ENCODE measurements at regions not wholly inside any gene's neighbourhood (a gene's known extent, or its start where the extent isn't known, plus 50 kb on each side); places are given as distances from the start of the nearest gene placed in this dataset.

DNA sequence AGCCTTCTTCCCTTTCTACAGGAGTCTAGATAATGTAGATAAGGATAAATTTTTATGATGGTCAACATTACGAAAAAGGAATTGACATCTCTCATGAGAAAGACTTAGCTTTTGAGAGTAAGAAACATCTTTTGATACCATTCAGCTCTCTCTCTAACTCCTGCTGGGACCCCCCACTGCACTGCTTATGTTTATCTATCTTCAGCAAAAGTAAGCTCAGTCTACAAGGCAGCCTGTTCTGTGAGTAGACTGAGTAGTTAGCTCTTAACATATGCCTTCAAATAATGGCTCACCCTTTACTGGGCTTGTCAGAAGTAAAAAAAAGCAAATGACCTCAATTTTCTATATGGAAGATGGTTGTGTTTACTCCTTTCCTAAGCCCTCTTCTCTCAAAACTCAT is 372.2 kb upstream of the CDH11 start:
- no peaks in the 10 kb centered on the region for H3K9me3 ChIP-seq
- no peak for DNase-seq (ENCODE audit: extremely low spot score in 2 of 2)
- no peaks in the 10 kb centered on the region for H3K27me3 ChIP-seq
- H3K4me1 ChIP-seq: no peaks in the 10 kb centered on the region
- no peaks in the 10 kb centered on the region for H3K36me3 ChIP-seq
- intact Hi-C loops (cut with DNase I): no loop called here
- H3K4me3 ChIP-seq: no peak overlapping the region
- H3K27ac ChIP-seq: no peak overlapping the region
- TF ChIP-seq POLR2A (IDR thresholded peaks at IDR 0.05): no peak
- TF ChIP-seq, protein P1, sequence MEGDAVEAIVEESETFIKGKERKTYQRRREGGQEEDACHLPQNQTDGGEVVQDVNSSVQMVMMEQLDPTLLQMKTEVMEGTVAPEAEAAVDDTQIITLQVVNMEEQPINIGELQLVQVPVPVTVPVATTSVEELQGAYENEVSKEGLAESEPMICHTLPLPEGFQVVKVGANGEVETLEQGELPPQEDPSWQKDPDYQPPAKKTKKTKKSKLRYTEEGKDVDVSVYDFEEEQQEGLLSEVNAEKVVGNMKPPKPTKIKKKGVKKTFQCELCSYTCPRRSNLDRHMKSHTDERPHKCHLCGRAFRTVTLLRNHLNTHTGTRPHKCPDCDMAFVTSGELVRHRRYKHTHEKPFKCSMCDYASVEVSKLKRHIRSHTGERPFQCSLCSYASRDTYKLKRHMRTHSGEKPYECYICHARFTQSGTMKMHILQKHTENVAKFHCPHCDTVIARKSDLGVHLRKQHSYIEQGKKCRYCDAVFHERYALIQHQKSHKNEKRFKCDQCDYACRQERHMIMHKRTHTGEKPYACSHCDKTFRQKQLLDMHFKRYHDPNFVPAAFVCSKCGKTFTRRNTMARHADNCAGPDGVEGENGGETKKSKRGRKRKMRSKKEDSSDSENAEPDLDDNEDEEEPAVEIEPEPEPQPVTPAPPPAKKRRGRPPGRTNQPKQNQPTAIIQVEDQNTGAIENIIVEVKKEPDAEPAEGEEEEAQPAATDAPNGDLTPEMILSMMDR (IDR thresholded peaks at IDR 0.05): no peak

DNA sequence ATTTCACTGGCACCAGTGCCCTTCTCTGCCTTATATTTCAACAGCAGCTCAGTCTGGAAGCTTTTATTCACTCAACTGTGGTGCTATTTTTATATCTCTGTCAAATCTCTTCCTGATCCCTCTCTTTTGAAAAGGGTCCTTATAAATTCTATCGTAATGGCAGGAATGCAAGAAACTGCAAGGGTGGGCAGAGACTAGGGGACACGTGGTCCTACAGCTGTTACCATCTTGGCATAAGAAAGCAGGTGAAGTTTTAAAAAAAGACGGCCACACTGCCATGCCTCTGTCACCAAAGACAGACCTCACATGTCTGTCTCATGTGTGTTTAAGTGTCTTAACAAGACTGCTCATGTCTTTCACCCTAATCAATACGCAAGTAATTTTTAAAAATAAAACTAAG is 368.4 kb upstream of the CDH11 start:
- no peaks in the 10 kb centered on the region for H3K4me1 ChIP-seq
- H3K27ac ChIP-seq: no peak overlapping the region
- no peak for DNase-seq (ENCODE audit: extremely low spot score in 2 of 2)
- TF ChIP-seq POLR2AphosphoS5 (IDR thresholded peaks at IDR 0.05; ENCODE audit: insufficient read depth in 1 of 2, low read depth in 1 of 2) (no peak), POLR2A (IDR thresholded peaks at IDR 0.05) (no peak)
- TF ChIP-seq, protein P1 (IDR thresholded peaks at IDR 0.05): no peak
- H3K9me3 ChIP-seq: no peaks in the 10 kb centered on the region
- no peaks in the 10 kb centered on the region for H3K27me3 ChIP-seq
- H3K4me3 ChIP-seq: no peak overlapping the region
- H3K36me3 ChIP-seq: no peaks in the 10 kb centered on the region
- intact Hi-C loops (cut with DNase I): no loop called here

DNA sequence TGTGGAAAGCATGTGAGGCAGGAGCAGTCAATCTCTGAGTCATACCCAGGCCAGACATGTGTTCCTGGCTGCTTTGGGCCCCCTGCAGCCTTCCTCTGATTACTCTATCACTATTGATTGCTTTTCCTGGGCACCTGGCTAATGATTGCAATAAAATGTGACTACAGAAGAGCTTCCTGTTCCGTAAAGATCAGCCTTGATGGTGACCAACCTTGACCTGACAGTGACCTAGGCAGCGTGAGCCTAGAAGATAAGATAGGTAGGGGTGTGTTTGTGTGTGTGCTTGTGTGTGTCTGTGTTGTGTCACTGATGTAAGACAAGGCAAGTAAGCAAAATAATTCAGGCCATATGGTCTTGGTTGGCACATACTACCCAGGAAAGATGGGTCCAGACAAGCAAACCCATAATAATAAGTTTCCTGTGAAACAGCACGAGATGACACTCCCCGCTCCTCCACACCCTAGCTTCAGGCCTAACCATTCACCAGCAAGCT is 367.7 kb upstream of the CDH11 start:
- Histone ChIP-seq H3K36me3 (no peaks in the 10 kb centered on the region), H3K4me3 (no peak overlapping the region), H3K4me1 (no peaks in the 10 kb centered on the region), H3K9me3 (no peaks in the 10 kb centered on the region), H3K27ac (no peak overlapping the region), H3K27me3 (no peaks in the 10 kb centered on the region)
- no peak for DNase-seq (ENCODE audit: extremely low spot score in 2 of 2)
- intact Hi-C loops (cut with DNase I): no loop called here
- no peak for TF ChIP-seq POLR2A (IDR thresholded peaks at IDR 0.05)
- TF ChIP-seq, protein P1 (IDR thresholded peaks at IDR 0.05): no peak
- TF ChIP-seq POLR2AphosphoS5 (IDR thresholded peaks at IDR 0.05; ENCODE audit: insufficient read depth in 1 of 2, low read depth in 1 of 2): no peak

DNA sequence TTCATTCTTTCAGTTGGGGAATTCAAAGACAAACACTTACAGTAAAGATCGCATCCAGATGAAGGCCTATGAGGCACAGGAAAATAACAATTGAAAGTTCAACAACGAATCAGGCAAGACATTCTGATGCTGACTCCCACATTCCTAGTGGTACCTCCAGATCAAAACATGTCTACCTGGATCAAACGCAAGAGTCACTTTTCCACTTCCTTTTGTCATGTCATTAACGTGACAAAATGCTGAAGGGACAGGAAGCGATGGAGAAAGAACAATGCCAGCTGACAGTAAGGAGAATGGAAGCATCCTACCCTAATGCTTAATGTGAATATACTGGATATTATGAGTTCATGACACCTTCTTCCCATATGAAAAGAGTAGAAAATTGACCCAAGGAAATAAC is 365.4 kb upstream of the CDH11 start:
- no peak for DNase-seq (ENCODE audit: extremely low spot score in 2 of 2)
- intact Hi-C loops (cut with DNase I): no loop called here
- no peaks in the 10 kb centered on the region for H3K9me3 ChIP-seq
- H3K4me1 ChIP-seq: no peaks in the 10 kb centered on the region
- no peak overlapping the region for H3K4me3 ChIP-seq
- TF ChIP-seq POLR2A (IDR thresholded peaks at IDR 0.05): no peak
- no peak for TF ChIP-seq POLR2AphosphoS5 (IDR thresholded peaks at IDR 0.05; ENCODE audit: insufficient read depth in 1 of 2, low read depth in 1 of 2)
- TF ChIP-seq, protein P1 (IDR thresholded peaks at IDR 0.05): no peak
- H3K36me3 ChIP-seq: no peaks in the 10 kb centered on the region
- no peak overlapping the region for H3K27ac ChIP-seq
- H3K27me3 ChIP-seq: no peaks in the 10 kb centered on the region

DNA sequence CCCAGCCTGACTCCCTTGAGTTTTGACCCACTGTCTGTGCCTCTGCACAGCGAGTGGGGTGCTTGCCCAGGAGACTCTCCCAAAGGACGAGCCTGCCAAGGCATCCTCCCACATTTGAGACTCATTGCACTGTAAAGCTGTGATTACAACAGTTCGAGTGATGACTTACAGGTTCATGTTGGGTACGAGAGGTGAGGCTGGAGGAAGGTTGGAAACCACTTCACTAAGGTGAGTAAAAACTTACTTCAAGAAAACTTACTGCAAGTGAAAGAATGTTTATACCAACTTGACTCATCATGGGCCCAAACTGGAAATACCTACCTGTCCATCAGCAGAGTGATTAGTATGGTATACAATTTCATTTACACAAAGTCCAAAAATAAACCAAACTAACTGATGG is 360.1 kb upstream of the CDH11 start:
- intact Hi-C loops (cut with DNase I): no loop called here
- no peaks in the 10 kb centered on the region for H3K27me3 ChIP-seq
- DNase-seq (ENCODE audit: extremely low spot score in 2 of 2): no peak
- H3K4me1 ChIP-seq: no peaks in the 10 kb centered on the region
- TF ChIP-seq POLR2AphosphoS5 (IDR thresholded peaks at IDR 0.05; ENCODE audit: insufficient read depth in 1 of 2, low read depth in 1 of 2) (no peak), POLR2A (IDR thresholded peaks at IDR 0.05) (no peak)
- TF ChIP-seq, protein P1 (IDR thresholded peaks at IDR 0.05): no peak
- H3K4me3 ChIP-seq: no peak overlapping the region
- no peaks in the 10 kb centered on the region for H3K36me3 ChIP-seq
- no peak overlapping the region for H3K27ac ChIP-seq
- no peaks in the 10 kb centered on the region for H3K9me3 ChIP-seq
